Thoracic aorta (tissue), 2 donors: ENCODE measurements at regions not wholly inside any gene's neighbourhood (a gene's known extent, or its start where the extent isn't known, plus 50 kb on each side); places are given as distances from the start of the nearest gene placed in this dataset.

Experiments
- ATAC-seq: fragments of 150-250 bp; one replicate; pipeline ENCODE4 v1.8.0; 2017; ENCODE audit warnings: low read depth; ENCODE audit not compliant: insufficient number of reproducible peaks, low FRiP score
- DNase-seq: peaks from one replicate; pipeline ENCODE4 v3.0.0-alpha.2; 2020; ENCODE audit warnings: low spot score
- H3K27ac ChIP-seq, 2 donors: fragments of 200-600 bp; sonication (generic); 1 replicate in 1 of 2; 2 replicates in 1 of 2; pipeline ENCODE4 v1.5.1; 2016; ENCODE audit warnings: mild to moderate bottlenecking in 2 of 2, moderate library complexity in 2 of 2
- H3K27me3 ChIP-seq: fragments of 200-600 bp; sonication (generic); replicated peaks from 2 replicates; pipeline ENCODE4 v1.6.0; 2016; ENCODE audit warnings: mild to moderate bottlenecking; ENCODE audit not compliant: insufficient read depth
- H3K36me3 ChIP-seq: fragments of 200-600 bp; sonication (generic); one replicate; pipeline ENCODE4 v1.5.1; 2016
- H3K4me1 ChIP-seq, 2 donors: fragments of 200-600 bp; sonication (generic); 1 replicate in 1 of 2; 2 replicates in 1 of 2; pipeline versions ENCODE4 v1.5.1 to v1.6.0; 2016; ENCODE audit warnings: low read depth in 2 of 2, mild to moderate bottlenecking in 1 of 2; ENCODE audit not compliant: control insufficient read depth in 1 of 2
- H3K4me3 ChIP-seq: fragments of 200-600 bp; sonication (generic); 2 replicates; pipeline ENCODE4 v1.5.1; 2016; ENCODE audit warnings: mild to moderate bottlenecking
- H3K9me3 ChIP-seq: fragments of 200-600 bp; sonication (generic); 2 replicates; pipeline ENCODE4 v1.5.1; 2016
- CTCF ChIP-seq: fragments of 200-600 bp; sonication (generic); IDR thresholded peaks from one replicate; pipeline ENCODE4 v1.5.1; 2019; ENCODE audit warnings: antibody characterized with exemption

- Histone ChIP-seq H3K4me1 (no peaks in the 10 kb centered on the region), H3K4me3 (no peak overlapping the region), H3K36me3 (no peaks in the 10 kb centered on the region), H3K9me3 (no peaks in the 10 kb centered on the region), H3K27me3 (no peaks in the 10 kb centered on the region), H3K27ac (no peak overlapping the region)
- no peak for DNase-seq
- no peak for ATAC-seq
- no peak for TF ChIP-seq CTCF
Observed at GRCh38 chr20:39132093-39132492, 169.9 kb downstream of the DHX35 start.

- Histone ChIP-seq H3K36me3 (no peaks in the 10 kb centered on the region), H3K9me3 (no peaks in the 10 kb centered on the region), H3K27ac (no peak overlapping the region), H3K4me1 (no peaks in the 10 kb centered on the region), H3K27me3 (no peaks in the 10 kb centered on the region), H3K4me3 (no peak overlapping the region)
- ATAC-seq (no peak), DNase-seq (no peak)
- no peak for TF ChIP-seq CTCF
Observed at GRCh38 chr20:39130627-39131026, 168.5 kb downstream of the DHX35 start.

- no peak for TF ChIP-seq CTCF
- Histone ChIP-seq H3K4me1 (no peaks in the 10 kb centered on the region), H3K36me3 (no peaks in the 10 kb centered on the region), H3K4me3 (no peak overlapping the region), H3K27ac (no peak overlapping the region), H3K9me3 (no peaks in the 10 kb centered on the region), H3K27me3 (no peaks in the 10 kb centered on the region)
- DNase-seq (no peak), ATAC-seq (no peak)
Observed at GRCh38 chr20:39129523-39129922, 167.4 kb downstream of the DHX35 start.

- TF ChIP-seq CTCF: no peak
- no peaks in the 10 kb centered on the region for H3K27me3 ChIP-seq
- no peak overlapping the region for H3K4me3 ChIP-seq
- H3K9me3 ChIP-seq: no peaks in the 10 kb centered on the region
- H3K27ac ChIP-seq: no peak overlapping the region
- DNase-seq (no peak), ATAC-seq (no peak)
- H3K4me1 ChIP-seq: no peaks in the 10 kb centered on the region
- no peaks in the 10 kb centered on the region for H3K36me3 ChIP-seq
Observed at GRCh38 chr20:39124064-39124463, 161.9 kb downstream of the DHX35 start.

- Histone ChIP-seq H3K9me3 (no peaks in the 10 kb centered on the region), H3K27me3 (no peaks in the 10 kb centered on the region), H3K4me3 (no peak overlapping the region), H3K36me3 (no peaks in the 10 kb centered on the region), H3K27ac (no peak overlapping the region), H3K4me1 (no peaks in the 10 kb centered on the region)
- no peak for DNase-seq
- no peak for ATAC-seq
- no peak for TF ChIP-seq CTCF
Observed at GRCh38 chr20:39123185-39123557, 161.0 kb downstream of the DHX35 start.
